ENCODE measurements at regions not wholly inside any gene's neighbourhood (a gene's known extent, or its start where the extent isn't known, plus 50 kb on each side); places are given as distances from the start of the nearest gene placed in this dataset.

DNA sequence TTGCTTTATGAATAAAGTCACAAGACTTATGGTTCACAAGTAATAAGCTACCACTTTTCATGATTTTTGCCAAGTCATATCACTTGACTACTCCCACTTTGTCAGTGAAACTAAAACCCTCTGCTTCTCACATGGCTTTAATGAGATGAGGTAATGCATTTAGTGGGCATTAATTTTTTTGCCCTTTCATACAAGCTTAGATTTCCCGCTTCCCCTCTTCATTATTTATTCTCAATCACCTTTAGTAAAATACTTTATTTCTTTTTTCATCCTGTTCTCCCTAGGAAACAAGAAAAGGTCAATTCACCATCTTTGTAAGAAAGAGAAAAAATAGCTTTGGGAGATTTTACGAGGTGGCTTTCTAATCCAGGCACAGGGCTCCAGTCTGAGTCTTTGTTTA is 109.6 kb upstream of the STARD3NL start:
- TF ChIP-seq, protein P1, sequence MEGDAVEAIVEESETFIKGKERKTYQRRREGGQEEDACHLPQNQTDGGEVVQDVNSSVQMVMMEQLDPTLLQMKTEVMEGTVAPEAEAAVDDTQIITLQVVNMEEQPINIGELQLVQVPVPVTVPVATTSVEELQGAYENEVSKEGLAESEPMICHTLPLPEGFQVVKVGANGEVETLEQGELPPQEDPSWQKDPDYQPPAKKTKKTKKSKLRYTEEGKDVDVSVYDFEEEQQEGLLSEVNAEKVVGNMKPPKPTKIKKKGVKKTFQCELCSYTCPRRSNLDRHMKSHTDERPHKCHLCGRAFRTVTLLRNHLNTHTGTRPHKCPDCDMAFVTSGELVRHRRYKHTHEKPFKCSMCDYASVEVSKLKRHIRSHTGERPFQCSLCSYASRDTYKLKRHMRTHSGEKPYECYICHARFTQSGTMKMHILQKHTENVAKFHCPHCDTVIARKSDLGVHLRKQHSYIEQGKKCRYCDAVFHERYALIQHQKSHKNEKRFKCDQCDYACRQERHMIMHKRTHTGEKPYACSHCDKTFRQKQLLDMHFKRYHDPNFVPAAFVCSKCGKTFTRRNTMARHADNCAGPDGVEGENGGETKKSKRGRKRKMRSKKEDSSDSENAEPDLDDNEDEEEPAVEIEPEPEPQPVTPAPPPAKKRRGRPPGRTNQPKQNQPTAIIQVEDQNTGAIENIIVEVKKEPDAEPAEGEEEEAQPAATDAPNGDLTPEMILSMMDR (IDR thresholded peaks at IDR 0.05): no peak
- no peak for TF ChIP-seq ZFX (IDR thresholded peaks at IDR 0.05; ENCODE audit: borderline replicate concordance)
- H3K27ac ChIP-seq: no peak overlapping the region

DNA sequence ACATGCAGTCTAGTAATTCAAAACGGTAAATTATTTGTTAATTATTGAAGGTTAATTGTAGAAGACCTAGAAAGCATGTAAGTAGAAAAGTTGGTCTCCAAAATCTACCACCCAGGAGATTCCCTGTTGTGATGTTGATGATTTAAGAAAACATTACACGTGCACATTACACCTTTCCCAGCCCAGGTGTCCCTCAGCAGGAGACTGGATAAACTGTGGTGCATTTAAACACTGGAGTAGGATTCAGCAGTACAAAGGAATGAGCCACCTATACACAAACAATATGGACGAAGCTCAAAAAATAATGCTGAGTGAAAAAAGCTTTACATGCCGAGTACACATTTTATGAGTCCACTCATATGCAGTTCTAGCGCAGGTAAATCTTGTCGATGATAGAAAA is 109.0 kb upstream of the STARD3NL start:
- no peak for TF ChIP-seq ZFX (IDR thresholded peaks at IDR 0.05; ENCODE audit: borderline replicate concordance)
- TF ChIP-seq, protein P1 (IDR thresholded peaks at IDR 0.05): no peak
- H3K27ac ChIP-seq: no peak overlapping the region

DNA sequence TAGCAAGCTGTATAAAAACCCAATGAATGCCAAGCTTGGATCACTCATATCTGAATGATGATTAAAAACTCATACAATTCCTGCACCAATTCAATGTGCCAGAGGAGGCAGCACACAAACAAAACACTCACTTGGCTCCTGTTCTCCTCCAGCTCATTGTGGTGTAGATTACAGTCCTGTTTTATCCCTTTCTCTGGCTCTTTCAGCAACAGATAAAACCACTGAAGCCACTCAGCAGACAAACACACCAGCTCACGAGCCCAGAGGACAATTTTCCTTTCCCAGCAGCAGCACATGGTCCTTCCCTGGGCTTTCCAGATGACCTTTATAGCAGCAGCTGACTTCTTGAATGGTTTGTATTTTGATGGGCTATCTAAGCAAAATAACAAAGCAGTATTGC is 107.3 kb upstream of the STARD3NL start:
- H3K27ac ChIP-seq: no peak overlapping the region
- TF ChIP-seq ZFX (IDR thresholded peaks at IDR 0.05; ENCODE audit: borderline replicate concordance): no peak
- TF ChIP-seq, protein P1 (IDR thresholded peaks at IDR 0.05): peak; percentile 46

DNA sequence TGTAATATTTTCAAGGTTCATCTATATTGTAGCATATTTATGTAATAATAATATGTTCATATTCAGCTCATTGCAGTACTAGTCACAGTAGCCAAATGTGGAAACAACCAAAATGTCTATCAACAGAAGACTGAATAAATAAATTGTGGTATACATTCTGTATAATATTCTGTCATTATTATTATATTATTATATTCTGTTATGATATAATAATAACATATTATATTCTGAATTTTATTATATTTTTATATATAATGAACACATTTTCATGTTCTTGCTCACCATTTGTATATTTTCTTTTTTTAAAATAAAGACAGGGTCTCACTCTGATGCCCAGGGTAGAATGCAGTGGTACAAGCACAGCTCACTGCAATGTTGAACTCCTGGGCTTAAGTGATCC is 91.2 kb upstream of the STARD3NL start:
- TF ChIP-seq, protein P1 (IDR thresholded peaks at IDR 0.05): no peak
- no peak for TF ChIP-seq ZFX (IDR thresholded peaks at IDR 0.05; ENCODE audit: borderline replicate concordance)
- H3K27ac ChIP-seq: no peak overlapping the region

DNA sequence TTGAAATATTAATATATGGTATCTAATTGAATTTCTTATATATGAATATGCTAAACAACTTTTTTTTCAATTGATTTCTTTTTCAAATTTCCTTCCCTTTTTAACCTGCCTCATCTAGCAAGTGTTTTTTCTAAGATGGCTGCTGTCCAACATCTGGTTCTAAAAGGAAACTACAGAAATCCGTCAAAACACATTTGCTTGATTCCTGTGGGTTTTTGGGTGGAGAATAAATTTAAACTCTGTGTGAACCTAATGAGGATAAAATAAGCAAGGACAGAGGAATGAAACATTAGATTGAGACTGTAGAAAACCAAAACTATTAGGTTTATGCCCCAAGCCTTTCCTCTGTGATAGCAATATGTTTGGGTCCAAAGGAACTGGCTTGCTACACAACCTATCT is 75.5 kb upstream of the STARD3NL start:
- TF ChIP-seq ZFX (IDR thresholded peaks at IDR 0.05; ENCODE audit: borderline replicate concordance): no peak
- TF ChIP-seq, protein P1 (IDR thresholded peaks at IDR 0.05): no peak
- no peak overlapping the region for H3K27ac ChIP-seq

DNA sequence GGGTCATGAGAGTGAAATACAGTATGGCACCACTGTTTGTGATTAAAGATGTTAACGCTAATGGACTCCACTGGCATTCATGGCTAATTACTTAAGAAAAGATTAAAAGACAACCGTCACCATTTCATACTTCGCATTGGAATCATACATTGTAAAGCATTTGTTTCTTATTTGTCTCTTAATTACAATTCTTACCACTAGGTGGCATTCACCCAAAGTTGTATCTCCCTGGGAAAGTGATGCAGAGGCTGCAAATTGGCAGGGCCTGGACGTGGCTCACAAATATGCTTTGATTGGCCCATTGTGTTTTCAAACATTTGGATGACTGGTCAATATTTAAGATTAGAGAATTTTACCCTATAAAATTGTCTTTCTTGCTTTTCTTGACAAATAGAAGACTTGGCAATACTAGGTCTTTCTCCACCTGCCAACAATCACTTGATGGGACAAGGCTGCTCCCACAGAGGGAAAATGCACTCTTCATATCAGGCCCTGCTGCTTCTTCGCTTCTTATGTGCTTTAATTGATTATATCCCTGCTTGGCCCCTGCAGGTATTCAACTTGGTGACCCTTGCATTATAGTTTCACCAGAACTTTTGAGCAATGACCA is 72.1 kb upstream of the STARD3NL start:
- TF ChIP-seq, protein P1 (IDR thresholded peaks at IDR 0.05): peak; percentile 92
- TF ChIP-seq ZFX (IDR thresholded peaks at IDR 0.05; ENCODE audit: borderline replicate concordance): no peak
- no peak overlapping the region for H3K27ac ChIP-seq

DNA sequence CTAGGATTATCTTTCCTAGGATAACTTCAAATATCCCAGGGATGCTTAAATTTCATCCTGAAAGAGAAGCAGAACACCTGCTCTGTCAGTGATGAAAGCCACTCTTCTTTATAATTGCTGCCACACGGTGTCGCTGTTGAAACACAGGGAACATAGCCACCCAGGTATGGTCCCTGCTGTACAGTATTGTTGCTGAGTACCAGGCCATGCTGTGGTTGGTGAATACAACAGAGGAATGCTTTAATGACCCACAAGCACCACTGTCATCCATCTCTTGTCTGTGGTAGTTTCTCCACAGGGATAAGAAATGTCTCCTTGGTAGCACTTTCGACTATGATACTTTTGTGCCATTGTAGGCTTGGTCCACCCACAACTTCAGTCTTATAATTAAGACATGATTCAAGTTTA is 70.6 kb upstream of the STARD3NL start:
- TF ChIP-seq, protein P1 (IDR thresholded peaks at IDR 0.05): peak; percentile 98
- TF ChIP-seq ZFX (IDR thresholded peaks at IDR 0.05; ENCODE audit: borderline replicate concordance): no peak
- no peak overlapping the region for H3K27ac ChIP-seq

Measured in 22Rv1 (cell line).